Activated naive CD8-positive, alpha-beta T cell (primary cell): ENCODE measurements at regions not wholly inside any gene's neighbourhood (a gene's known extent, or its start where the extent isn't known, plus 50 kb on each side); places are given as distances from the start of the nearest gene placed in this dataset.

Experiments used
- H3K27ac Mint-ChIP-seq: one replicate; pipeline ENCODE4 v1.8.0; 2021; ENCODE audit warnings: mixed read lengths
- H3K27me3 Mint-ChIP-seq: one replicate; pipeline ENCODE4 v1.8.0; 2021; ENCODE audit warnings: mixed read lengths
- H3K36me3 Mint-ChIP-seq: one replicate; pipeline ENCODE4 v1.8.0; 2021; ENCODE audit warnings: mixed read lengths
- H3K4me1 Mint-ChIP-seq: one replicate; pipeline ENCODE4 v1.8.0; 2021; ENCODE audit warnings: low read depth, mixed read lengths
- H3K4me3 Mint-ChIP-seq: one replicate; pipeline ENCODE4 v1.8.0; 2021; ENCODE audit warnings: mild to moderate bottlenecking, mixed read lengths
- H3K9me3 Mint-ChIP-seq: one replicate; pipeline ENCODE4 v1.8.0; 2021; ENCODE audit warnings: low read depth, mixed read lengths

GRCh38 chr12:65568517-65568916 lies 255.8 kb upstream of the HMGA2 start:
- H3K27ac Mint-ChIP-seq: no peak overlapping the region
- peaks cover 6% of the 10 kb centered on the region for H3K9me3 Mint-ChIP-seq
- no peaks in the 10 kb centered on the region for H3K36me3 Mint-ChIP-seq
- H3K4me1 Mint-ChIP-seq: no peaks in the 10 kb centered on the region
- no peak overlapping the region for H3K4me3 Mint-ChIP-seq
- H3K27me3 Mint-ChIP-seq: peaks cover 27% of the 10 kb centered on the region

GRCh38 chr12:65570451-65571130 lies 253.7 kb upstream of the HMGA2 start:
- Mint-ChIP-seq H3K4me1 (no peaks in the 10 kb centered on the region), H3K36me3 (no peaks in the 10 kb centered on the region), H3K4me3 (no peak overlapping the region), H3K9me3 (peaks cover 15% of the 10 kb centered on the region), H3K27me3 (peaks cover 22% of the 10 kb centered on the region), H3K27ac (no peak overlapping the region)

GRCh38 chr12:65574867-65575266 lies 249.4 kb upstream of the HMGA2 start:
- Mint-ChIP-seq H3K27ac (no peak overlapping the region), H3K9me3 (peaks cover 15% of the 10 kb centered on the region)

GRCh38 chr12:65584016-65584415 lies 240.3 kb upstream of the HMGA2 start:
- no peak overlapping the region for H3K27ac Mint-ChIP-seq

More at GRCh38 chr12:65574867-65575266, 249.4 kb upstream of the HMGA2 start:
- H3K4me3 Mint-ChIP-seq: no peak overlapping the region
- no peaks in the 10 kb centered on the region for H3K4me1 Mint-ChIP-seq
- H3K27me3 Mint-ChIP-seq: peaks cover 13% of the 10 kb centered on the region
- H3K36me3 Mint-ChIP-seq: no peaks in the 10 kb centered on the region

GRCh38 chr12:65585648-65586602 lies 238.4 kb upstream of the HMGA2 start:
- Mint-ChIP-seq H3K36me3 (no peaks in the 10 kb centered on the region), H3K4me1 (no peaks in the 10 kb centered on the region), H3K4me3 (no peak overlapping the region), H3K9me3 (no peaks in the 10 kb centered on the region), H3K27me3 (no peaks in the 10 kb centered on the region), H3K27ac (no peak overlapping the region)

More at GRCh38 chr12:65584016-65584415, 240.3 kb upstream of the HMGA2 start:
- Mint-ChIP-seq H3K9me3 (no peaks in the 10 kb centered on the region), H3K4me1 (no peaks in the 10 kb centered on the region), H3K36me3 (no peaks in the 10 kb centered on the region), H3K27me3 (peaks cover 2% of the 10 kb centered on the region), H3K4me3 (no peak overlapping the region)

GRCh38 chr12:65586796-65587195 lies 237.5 kb upstream of the HMGA2 start:
- Mint-ChIP-seq H3K36me3 (no peaks in the 10 kb centered on the region), H3K4me3 (no peak overlapping the region), H3K27me3 (no peaks in the 10 kb centered on the region), H3K27ac (no peak overlapping the region), H3K9me3 (no peaks in the 10 kb centered on the region), H3K4me1 (no peaks in the 10 kb centered on the region)

- Mint-ChIP-seq H3K4me3 (no peak overlapping the region), H3K4me1 (no peaks in the 10 kb centered on the region), H3K9me3 (no peaks in the 10 kb centered on the region), H3K36me3 (no peaks in the 10 kb centered on the region), H3K27me3 (peaks cover 7% of the 10 kb centered on the region), H3K27ac (no peak overlapping the region)
Observed at GRCh38 chr12:65590318-65590717, 234.0 kb upstream of the HMGA2 start.

GRCh38 chr12:65592416-65592815 lies 231.9 kb upstream of the HMGA2 start:
- Mint-ChIP-seq H3K9me3 (no peaks in the 10 kb centered on the region), H3K27ac (no peak overlapping the region), H3K36me3 (no peaks in the 10 kb centered on the region), H3K4me3 (no peak overlapping the region), H3K4me1 (no peaks in the 10 kb centered on the region), H3K27me3 (peaks cover 9% of the 10 kb centered on the region)

- Mint-ChIP-seq H3K9me3 (no peaks in the 10 kb centered on the region), H3K4me1 (no peaks in the 10 kb centered on the region), H3K36me3 (no peaks in the 10 kb centered on the region), H3K4me3 (no peak overlapping the region), H3K27ac (no peak overlapping the region), H3K27me3 (peaks cover 10% of the 10 kb centered on the region)
Observed at GRCh38 chr12:65593239-65593701, 231.0 kb upstream of the HMGA2 start.

GRCh38 chr12:65594409-65594808 lies 229.9 kb upstream of the HMGA2 start:
- H3K27ac Mint-ChIP-seq: no peak overlapping the region
- no peaks in the 10 kb centered on the region for H3K9me3 Mint-ChIP-seq
- no peaks in the 10 kb centered on the region for H3K4me1 Mint-ChIP-seq
- H3K36me3 Mint-ChIP-seq: no peaks in the 10 kb centered on the region
- H3K4me3 Mint-ChIP-seq: no peak overlapping the region
- H3K27me3 Mint-ChIP-seq: peaks cover 13% of the 10 kb centered on the region

GRCh38 chr12:65595016-65595560 lies 229.2 kb upstream of the HMGA2 start:
- H3K27me3 Mint-ChIP-seq: peaks cover 14% of the 10 kb centered on the region
- H3K4me3 Mint-ChIP-seq: no peak overlapping the region
- no peak overlapping the region for H3K27ac Mint-ChIP-seq
- H3K36me3 Mint-ChIP-seq: no peaks in the 10 kb centered on the region
- H3K9me3 Mint-ChIP-seq: no peaks in the 10 kb centered on the region
- H3K4me1 Mint-ChIP-seq: no peaks in the 10 kb centered on the region

- H3K27ac Mint-ChIP-seq: no peak overlapping the region
- H3K27me3 Mint-ChIP-seq: peaks cover 17% of the 10 kb centered on the region
- H3K9me3 Mint-ChIP-seq: no peaks in the 10 kb centered on the region
- H3K4me1 Mint-ChIP-seq: no peaks in the 10 kb centered on the region
- no peaks in the 10 kb centered on the region for H3K36me3 Mint-ChIP-seq
- no peak overlapping the region for H3K4me3 Mint-ChIP-seq
Observed at GRCh38 chr12:65596514-65597091, 227.7 kb upstream of the HMGA2 start.

GRCh38 chr12:65597527-65597926 lies 226.8 kb upstream of the HMGA2 start:
- Mint-ChIP-seq H3K4me1 (no peaks in the 10 kb centered on the region), H3K4me3 (no peak overlapping the region), H3K9me3 (no peaks in the 10 kb centered on the region), H3K27me3 (peaks cover 23% of the 10 kb centered on the region), H3K36me3 (no peaks in the 10 kb centered on the region), H3K27ac (no peak overlapping the region)

GRCh38 chr12:65598688-65599087 lies 225.6 kb upstream of the HMGA2 start:
- H3K27ac Mint-ChIP-seq: no peak overlapping the region
- no peaks in the 10 kb centered on the region for H3K36me3 Mint-ChIP-seq
- no peaks in the 10 kb centered on the region for H3K4me1 Mint-ChIP-seq
- no peak overlapping the region for H3K4me3 Mint-ChIP-seq
- peaks cover 22% of the 10 kb centered on the region for H3K27me3 Mint-ChIP-seq
- H3K9me3 Mint-ChIP-seq: no peaks in the 10 kb centered on the region

GRCh38 chr12:65602253-65602609 lies 222.1 kb upstream of the HMGA2 start:
- Mint-ChIP-seq H3K4me3 (no peak overlapping the region), H3K4me1 (no peaks in the 10 kb centered on the region), H3K9me3 (no peaks in the 10 kb centered on the region), H3K36me3 (no peaks in the 10 kb centered on the region), H3K27ac (no peak overlapping the region), H3K27me3 (peaks cover 19% of the 10 kb centered on the region)
